Right lobe of liver (tissue), 6 donors: ENCODE measurements at regions not wholly inside any gene's neighbourhood (a gene's known extent, or its start where the extent isn't known, plus 50 kb on each side); places are given as distances from the start of the nearest gene placed in this dataset.

ENCODE experiments used
- ATAC-seq, 4 donors: fragments of 200-7000 bp; cut with Tn5 transposase; one replicate each; pipeline ENCODE4 v1.9.1; 2020; ENCODE audit warnings: mild to moderate bottlenecking in 4 of 4, moderate library complexity in 4 of 4
- DNase-seq, 3 donors: peaks; one replicate each; pipeline ENCODE4 v3.0.0-alpha.2; 2020
- H3K27ac ChIP-seq, 3 donors: fragments of 200-600 bp; one replicate each; pipeline ENCODE4 v1.8.0; 2022
- H3K27me3 ChIP-seq, 2 donors: fragments of 200-600 bp; one replicate each; pipeline ENCODE4 v1.8.0; 2022
- H3K36me3 ChIP-seq, 4 donors: fragments of 200-600 bp; sonication (generic) in 1 of 4; one replicate each; pipeline versions ENCODE4 v1.5.1 to v1.8.0; 2017 to 2022; ENCODE audit warnings: control low read depth in 1 of 4
- H3K4me1 ChIP-seq, 4 donors: fragments of 200-600 bp; sonication (generic) in 1 of 4; one replicate each; pipeline versions ENCODE4 v1.5.1 to v1.8.0; 2017 to 2022; ENCODE audit warnings: control low read depth in 1 of 4
- H3K4me3 ChIP-seq, 3 donors: fragments of 200-600 bp; one replicate each; pipeline ENCODE4 v1.8.0; 2022
- H3K9me3 ChIP-seq, 4 donors: fragments of 200-600 bp; sonication (generic) in 1 of 4; one replicate each; pipeline versions ENCODE4 v1.5.1 to v1.8.0; 2017 to 2022; ENCODE audit warnings: control low read depth in 1 of 4
- POLR2A ChIP-seq: fragments of 450-650 bp; IDR thresholded peaks from one replicate; pipeline ENCODE4 v1.6.1; 2017; ENCODE audit warnings: antibody characterized with exemption, mild to moderate bottlenecking
- WGBS: methylation state at CpG from one replicate; pipeline ENCODE4 v1.1.6; 2018; ENCODE audit warnings: low coverage, low lambda C conversion rate; ENCODE audit not compliant: insufficient coverage; ENCODE audit errors: missing lambda C conversion rate; 5-methylcytosine and 5-hydroxymethylcytosine counted together
- intact Hi-C, 2 donors: fragments of 100-400 bp; cut with DNase I; formaldehyde crosslinking; loops; one replicate each; pipeline versions ENCODE4 v1.11.2 to v1.14.1; 2022
- TF ChIP-seq, protein P1 (sequence below), 4 donors: fragments of 200-600 bp in 3 of 4; fragments of 450-650 bp in 1 of 4; IDR thresholded peaks; one replicate each; pipeline versions ENCODE4 v1.5.1 to v1.8.0; 2016 to 2022; ENCODE audit warnings: antibody characterized with exemption in 4 of 4, mild to moderate bottlenecking in 2 of 4
- donor health status: DM: no; HTN: yes; CAD: no.
- donor health status: DM: no; HTN: no; CAD: no.
- donor health status: DM: no; HTN: no; CAD: no.
- donor health status: DM: no; HTN: yes; CAD: no.
- donor health status: DM: no; HTN: yes; CAD: no.

DNA sequence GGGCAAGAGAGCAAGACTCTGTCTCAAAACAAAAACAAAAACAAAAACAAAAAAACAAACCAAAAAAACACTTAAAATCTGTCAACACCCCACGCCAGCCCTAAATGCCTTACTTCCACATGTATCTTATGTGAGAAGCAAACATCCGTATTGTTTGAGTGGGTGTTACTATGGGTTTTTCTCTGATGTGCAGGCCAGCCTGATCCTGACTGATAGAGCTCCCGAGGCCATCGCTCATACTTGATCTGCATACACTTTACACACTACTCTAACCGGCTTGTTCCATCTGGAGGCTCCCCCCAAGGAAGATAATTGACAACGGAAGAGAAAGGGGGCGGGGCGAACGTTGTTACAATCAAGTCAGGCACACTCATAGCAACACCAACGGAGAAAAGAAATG, 237.4 kb downstream of the TBL1XR1 start:
- no peak for ATAC-seq

DNA sequence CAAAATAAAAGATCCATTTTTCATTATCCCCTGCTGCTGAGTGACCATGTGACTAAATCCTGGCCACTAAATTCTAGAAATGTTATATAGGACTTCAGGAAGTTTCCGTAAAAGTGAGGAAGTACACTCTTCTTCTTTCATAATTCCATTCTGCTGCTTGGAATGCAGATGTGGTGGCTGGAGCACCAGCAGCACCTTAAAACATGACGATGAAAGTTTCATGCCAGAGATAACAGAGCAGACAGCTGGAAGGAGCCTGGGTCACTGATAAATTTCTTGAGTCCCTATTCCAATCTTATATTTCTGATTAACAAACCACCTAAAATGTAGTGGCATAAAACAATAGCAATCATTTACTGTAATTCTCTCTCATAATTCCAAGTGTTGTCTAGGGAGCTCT, 238.7 kb downstream of the TBL1XR1 start:
- peaks cover 0 to 6% (median 3%) of the 10 kb centered on the region in 4 donors for H3K4me1 ChIP-seq
- DNase-seq (no peak), ATAC-seq (no peak)
- no peak for TF ChIP-seq POLR2A
- TF ChIP-seq, protein P1, sequence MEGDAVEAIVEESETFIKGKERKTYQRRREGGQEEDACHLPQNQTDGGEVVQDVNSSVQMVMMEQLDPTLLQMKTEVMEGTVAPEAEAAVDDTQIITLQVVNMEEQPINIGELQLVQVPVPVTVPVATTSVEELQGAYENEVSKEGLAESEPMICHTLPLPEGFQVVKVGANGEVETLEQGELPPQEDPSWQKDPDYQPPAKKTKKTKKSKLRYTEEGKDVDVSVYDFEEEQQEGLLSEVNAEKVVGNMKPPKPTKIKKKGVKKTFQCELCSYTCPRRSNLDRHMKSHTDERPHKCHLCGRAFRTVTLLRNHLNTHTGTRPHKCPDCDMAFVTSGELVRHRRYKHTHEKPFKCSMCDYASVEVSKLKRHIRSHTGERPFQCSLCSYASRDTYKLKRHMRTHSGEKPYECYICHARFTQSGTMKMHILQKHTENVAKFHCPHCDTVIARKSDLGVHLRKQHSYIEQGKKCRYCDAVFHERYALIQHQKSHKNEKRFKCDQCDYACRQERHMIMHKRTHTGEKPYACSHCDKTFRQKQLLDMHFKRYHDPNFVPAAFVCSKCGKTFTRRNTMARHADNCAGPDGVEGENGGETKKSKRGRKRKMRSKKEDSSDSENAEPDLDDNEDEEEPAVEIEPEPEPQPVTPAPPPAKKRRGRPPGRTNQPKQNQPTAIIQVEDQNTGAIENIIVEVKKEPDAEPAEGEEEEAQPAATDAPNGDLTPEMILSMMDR (IDR thresholded peaks at IDR 0.05) = no peak
- intact Hi-C loops = no loop called here
- H3K4me3 ChIP-seq = no peak overlapping the region
- no peaks in the 10 kb centered on the region for H3K9me3 ChIP-seq
- H3K27ac ChIP-seq = no peak overlapping the region
- H3K36me3 ChIP-seq = no peaks in the 10 kb centered on the region
- no peaks in the 10 kb centered on the region for H3K27me3 ChIP-seq
- no CpG with 5 or more reads among the region's 2 CpGs for WGBS

More for the DNA sequence above, 237.4 kb downstream of the TBL1XR1 start:
- 79% methylated on average over 6 of the region's 10 CpGs for WGBS
- H3K9me3 ChIP-seq = no peaks in the 10 kb centered on the region
- no peak overlapping the region for H3K27ac ChIP-seq
- H3K4me3 ChIP-seq = no peak overlapping the region
- intact Hi-C loops = no loop called here
- no peaks in the 10 kb centered on the region for H3K27me3 ChIP-seq
- H3K36me3 ChIP-seq = no peaks in the 10 kb centered on the region
- TF ChIP-seq, protein P1 (IDR thresholded peaks at IDR 0.05) = no peak
- H3K4me1 ChIP-seq = no peaks in the 10 kb centered on the region
- DNase-seq = no peak

DNA sequence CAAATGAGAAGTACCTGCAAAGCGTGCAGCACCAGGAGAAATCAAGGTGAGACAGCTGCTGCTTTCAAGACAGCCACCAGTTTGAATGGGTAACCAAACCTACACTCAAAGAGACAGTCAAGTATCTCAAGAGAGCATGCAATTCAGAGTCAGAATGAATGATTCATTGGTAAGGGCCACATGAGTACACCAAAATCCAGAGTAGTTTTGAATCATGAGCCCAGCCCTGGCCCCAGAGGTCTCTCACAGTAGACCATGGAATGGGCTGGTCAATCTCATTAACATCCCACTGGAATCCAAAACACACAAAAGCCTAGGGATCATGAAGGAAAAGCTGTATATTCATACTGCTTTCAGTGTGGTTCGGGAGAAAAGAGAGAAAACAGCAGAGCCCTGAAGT, 242.8 kb downstream of the TBL1XR1 start:
- TF ChIP-seq, protein P1 (IDR thresholded peaks at IDR 0.05) = no peak
- no peak for TF ChIP-seq POLR2A
- DNase-seq (no peak), ATAC-seq (no peak)
- Histone ChIP-seq H3K4me3 (no peak overlapping the region), H3K9me3 (no peaks in the 10 kb centered on the region), H3K4me1 (peaks cover 0 to 13% (median 6%) of the 10 kb centered on the region in 4 donors), H3K36me3 (no peaks in the 10 kb centered on the region), H3K27ac (no peak overlapping the region), H3K27me3 (no peaks in the 10 kb centered on the region)
- 73% methylated on average over 1 of the region's 2 CpGs for WGBS
- intact Hi-C loops = no loop called here

DNA sequence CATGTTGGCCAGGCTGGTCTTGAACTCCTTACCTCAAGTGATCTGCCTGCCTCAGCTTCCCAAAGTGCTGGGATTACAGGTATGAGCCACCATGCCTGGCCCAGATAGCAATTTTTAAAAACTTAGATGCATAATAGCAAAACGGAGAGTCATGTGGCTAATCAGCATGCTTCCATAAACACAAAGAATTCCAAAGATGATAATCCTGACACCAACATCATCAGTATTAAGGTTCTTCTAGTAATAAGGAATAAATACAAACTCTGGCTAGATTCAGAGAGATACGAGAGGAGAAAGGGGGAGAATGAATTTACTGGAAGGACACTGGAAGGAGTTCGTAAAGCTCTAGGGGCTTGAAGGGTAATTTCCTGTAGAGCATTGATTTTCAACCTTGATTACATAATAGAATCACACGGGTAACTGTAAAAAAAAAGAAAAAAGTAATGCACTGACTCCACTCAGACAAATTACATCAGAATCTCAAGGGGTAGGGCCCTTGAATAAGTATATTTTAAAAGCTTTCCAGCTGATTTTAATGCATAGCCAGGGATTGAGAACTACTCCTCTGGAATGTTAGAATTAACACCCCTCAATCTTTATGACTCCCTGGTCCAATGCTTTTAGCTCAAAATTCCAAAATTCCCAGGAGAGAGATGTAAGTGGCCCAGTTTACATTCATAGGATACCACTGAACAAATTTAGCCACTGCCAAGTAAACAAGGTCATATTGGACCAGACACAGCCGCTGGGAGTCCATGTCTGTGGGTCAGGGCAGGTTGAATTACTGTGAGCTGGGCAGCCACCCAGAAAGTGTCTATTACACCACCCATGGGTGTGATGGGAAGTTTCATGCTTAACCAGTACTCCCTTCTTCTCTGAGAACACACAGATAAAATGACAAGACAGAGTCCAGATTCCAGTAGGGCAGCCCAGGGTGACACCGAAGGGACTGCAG, 243.9 kb downstream of the TBL1XR1 start:
- H3K36me3 ChIP-seq = no peaks in the 10 kb centered on the region
- H3K4me3 ChIP-seq = no peak overlapping the region
- H3K27ac ChIP-seq = no peak overlapping the region
- ATAC-seq (peak; percentile 99 to 100 (median 99)), DNase-seq (peak; percentile 82 to 93 (median 87))
- no peak for TF ChIP-seq POLR2A
- TF ChIP-seq, protein P1 (IDR thresholded peaks at IDR 0.05) = no peak
- no peaks in the 10 kb centered on the region for H3K9me3 ChIP-seq
- H3K4me1 ChIP-seq = peaks cover 0 to 13% (median 6%) of the 10 kb centered on the region in 4 donors
- 25% methylated on average over 6 of the region's 6 CpGs for WGBS
- intact Hi-C loops = no loop called here
- H3K27me3 ChIP-seq = no peaks in the 10 kb centered on the region
